ENCODE measurements at regions not wholly inside any gene's neighbourhood (a gene's known extent, or its start where the extent isn't known, plus 50 kb on each side); places are given as distances from the start of the nearest gene placed in this dataset.

- DNase-seq (ENCODE audit: low spot score): no peak
Observed at GRCh38 chr12:84676787-84677186, 235.8 kb downstream of the SLC6A15 start.

DNA sequence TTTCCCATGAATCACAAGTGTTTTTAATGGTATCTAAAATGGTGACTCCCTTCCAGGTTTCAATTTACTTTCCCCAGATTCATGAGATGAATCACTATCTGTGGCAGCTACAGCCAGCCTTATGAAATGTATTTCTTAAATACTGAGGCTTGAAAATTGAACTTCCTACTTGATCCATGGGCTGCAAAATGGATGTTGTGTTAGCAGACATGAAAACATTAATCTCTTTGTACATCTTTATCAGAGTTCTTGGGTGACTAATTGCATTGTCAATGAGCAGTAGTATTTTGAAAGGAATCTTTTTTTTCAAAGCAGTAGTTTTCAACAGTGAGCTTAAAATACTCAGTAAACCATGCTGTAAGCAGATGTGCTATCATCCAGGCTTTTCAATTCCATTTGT lies 250.8 kb downstream of the SLC6A15 start:
- no peak for DNase-seq (ENCODE audit: low spot score)

GRCh38 chr12:84660139-84660538 lies 252.5 kb downstream of the SLC6A15 start:
- DNase-seq (ENCODE audit: low spot score): no peak

- DNase-seq (ENCODE audit: low spot score): no peak
Observed at GRCh38 chr12:84658877-84659276, 253.7 kb downstream of the SLC6A15 start.

- no peak for DNase-seq (ENCODE audit: low spot score)
Observed at GRCh38 chr12:84656705-84657104, 255.9 kb downstream of the SLC6A15 start.

- no peak for DNase-seq (ENCODE audit: low spot score)
Observed at GRCh38 chr12:84653482-84653881, 259.1 kb downstream of the SLC6A15 start.

- no peak for DNase-seq (ENCODE audit: low spot score)
Observed at GRCh38 chr12:84648425-84648824, 264.2 kb downstream of the SLC6A15 start.

DNA sequence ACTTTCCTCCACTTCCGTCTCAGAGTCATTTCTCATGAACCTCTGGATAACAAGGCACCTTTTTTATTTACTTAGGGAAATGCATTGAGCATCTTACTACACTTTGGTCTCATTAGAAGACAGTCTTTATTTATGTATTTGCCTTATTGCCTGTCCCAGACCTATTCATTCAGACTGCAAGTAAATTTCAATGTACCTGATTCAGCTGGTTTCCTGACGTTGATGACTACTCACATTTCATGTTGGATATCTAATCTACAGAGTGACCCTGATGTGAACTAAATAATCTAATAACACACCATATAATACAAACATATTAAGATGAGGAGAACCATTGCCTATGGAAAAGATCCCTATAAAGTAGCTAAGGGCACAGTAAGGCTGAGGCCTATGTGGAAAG lies 267.7 kb downstream of the SLC6A15 start:
- DNase-seq (ENCODE audit: low spot score): no peak

GRCh38 chr12:84643993-84644392 lies 268.6 kb downstream of the SLC6A15 start:
- DNase-seq (ENCODE audit: low spot score): no peak

GRCh38 chr12:84641940-84642545 lies 270.6 kb downstream of the SLC6A15 start:
- DNase-seq (ENCODE audit: low spot score): no peak

GRCh38 chr12:84638811-84639368 lies 273.7 kb downstream of the SLC6A15 start:
- DNase-seq (ENCODE audit: low spot score): no peak

- DNase-seq (ENCODE audit: low spot score): no peak
Observed at GRCh38 chr12:84637926-84638325, 274.7 kb downstream of the SLC6A15 start.

GRCh38 chr12:84636801-84637290 lies 275.8 kb downstream of the SLC6A15 start:
- DNase-seq (ENCODE audit: low spot score): no peak

DNA sequence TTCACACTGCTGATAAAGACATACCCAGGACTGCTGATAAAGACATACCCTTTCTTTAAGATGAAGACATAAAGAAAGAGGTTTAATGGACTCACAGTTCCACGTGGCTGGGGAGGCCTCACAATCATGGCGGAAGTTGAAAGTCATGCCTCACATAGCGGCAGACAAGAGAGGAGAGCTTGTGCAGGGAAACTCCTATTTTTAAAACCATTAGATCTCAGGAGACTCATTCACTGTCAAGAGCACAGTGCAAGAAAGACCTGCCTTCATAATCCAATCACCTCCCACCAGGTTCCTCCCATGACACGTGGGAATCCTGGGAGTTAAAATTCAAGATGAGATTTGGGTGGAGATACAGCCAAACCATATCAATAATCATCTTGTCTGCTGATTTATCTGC lies 278.1 kb downstream of the SLC6A15 start:
- DNase-seq (ENCODE audit: low spot score): no peak

DNA sequence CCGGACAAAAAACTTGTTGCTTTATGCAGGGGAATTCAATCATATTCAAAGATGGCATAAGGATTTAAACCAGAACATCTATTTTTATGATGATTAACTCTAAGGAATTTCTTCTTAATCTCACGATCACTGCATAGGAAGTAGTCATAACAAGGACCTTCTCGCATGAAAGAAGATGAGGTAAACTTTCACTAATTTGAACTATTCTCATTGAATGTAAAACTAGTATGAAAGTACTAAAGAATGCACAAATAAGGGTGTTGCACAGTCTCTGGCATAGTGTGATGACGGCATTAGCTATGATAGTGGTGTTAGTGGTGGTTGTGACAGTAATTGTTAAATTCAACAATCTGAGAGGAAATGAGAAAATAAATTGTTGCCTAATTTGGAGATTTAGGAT lies 280.0 kb downstream of the SLC6A15 start:
- no peak for DNase-seq (ENCODE audit: low spot score)

DNA sequence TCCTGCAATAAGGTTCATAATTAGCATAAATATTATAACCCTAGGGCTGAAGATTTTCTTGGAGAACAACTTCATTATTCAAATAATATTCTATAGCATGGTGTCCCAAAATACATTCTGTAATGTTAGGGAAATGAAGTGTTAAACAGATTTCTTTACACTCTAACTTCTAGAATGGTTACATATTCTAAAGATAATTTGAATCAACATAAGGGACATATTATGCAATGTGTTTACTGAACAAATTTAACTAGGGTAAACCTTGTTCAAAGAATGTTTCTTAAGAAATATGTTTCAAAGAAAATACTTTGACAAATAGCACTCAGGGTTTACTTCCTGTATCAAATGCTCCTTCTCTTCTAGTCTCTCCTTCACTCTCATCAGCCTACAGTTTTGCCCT lies 281.6 kb downstream of the SLC6A15 start:
- no peak for DNase-seq (ENCODE audit: low spot score)

DNA sequence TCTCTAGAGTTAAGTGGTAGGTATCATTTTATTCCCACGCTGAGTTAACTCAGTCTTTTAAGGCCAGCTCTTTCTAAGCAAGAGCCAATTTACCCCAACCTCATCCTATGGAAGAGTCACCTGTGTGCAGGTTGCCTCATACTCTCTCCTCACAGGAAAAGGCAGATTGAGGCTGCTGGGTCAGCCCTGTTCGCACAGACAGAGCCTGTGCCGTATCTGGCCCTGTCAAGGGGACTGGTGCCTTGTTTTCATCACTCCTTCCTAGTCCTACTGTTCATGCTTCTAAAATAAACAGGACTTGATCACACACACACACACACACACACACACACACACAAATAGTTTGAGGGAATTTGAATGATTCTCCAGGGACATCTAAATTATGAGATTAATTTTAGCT lies 285.0 kb downstream of the SLC6A15 start:
- no peak for DNase-seq (ENCODE audit: low spot score)

GRCh38 chr12:84624601-84625000 lies 288.0 kb downstream of the SLC6A15 start:
- DNase-seq (ENCODE audit: low spot score): no peak

- DNase-seq (ENCODE audit: low spot score): no peak
Observed at GRCh38 chr12:84619053-84619571, 293.5 kb downstream of the SLC6A15 start.

DNA sequence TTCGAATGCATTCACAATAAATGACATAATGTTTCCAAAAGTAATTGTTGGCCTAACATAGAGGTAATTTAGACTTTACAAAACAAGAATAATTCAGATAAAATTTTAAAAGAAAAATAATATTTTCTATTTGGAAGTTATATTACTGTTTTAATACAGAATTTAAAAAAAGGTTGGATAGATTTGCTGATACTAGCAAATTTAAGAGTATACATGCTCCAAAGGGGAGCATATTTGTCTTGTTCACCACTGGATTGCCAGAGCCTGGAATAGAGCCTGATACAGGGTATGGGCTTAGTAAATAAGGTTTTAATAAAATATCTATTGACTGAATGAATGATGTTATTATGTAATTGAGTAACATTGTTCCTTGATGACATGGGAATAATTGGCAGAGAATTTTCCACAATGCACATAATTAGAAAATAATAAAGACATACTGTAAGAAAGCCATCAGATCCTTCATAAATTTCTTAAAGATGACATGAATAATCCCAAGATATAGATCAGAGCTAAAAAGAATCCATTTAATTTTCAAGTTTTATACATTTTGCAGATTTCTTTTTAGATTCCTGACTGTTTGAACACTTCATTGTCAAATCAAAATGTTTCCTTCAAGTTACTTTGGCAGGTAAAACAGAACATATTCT lies 305.3 kb downstream of the SLC6A15 start:
- DNase-seq (ENCODE audit: low spot score): no peak

DNA sequence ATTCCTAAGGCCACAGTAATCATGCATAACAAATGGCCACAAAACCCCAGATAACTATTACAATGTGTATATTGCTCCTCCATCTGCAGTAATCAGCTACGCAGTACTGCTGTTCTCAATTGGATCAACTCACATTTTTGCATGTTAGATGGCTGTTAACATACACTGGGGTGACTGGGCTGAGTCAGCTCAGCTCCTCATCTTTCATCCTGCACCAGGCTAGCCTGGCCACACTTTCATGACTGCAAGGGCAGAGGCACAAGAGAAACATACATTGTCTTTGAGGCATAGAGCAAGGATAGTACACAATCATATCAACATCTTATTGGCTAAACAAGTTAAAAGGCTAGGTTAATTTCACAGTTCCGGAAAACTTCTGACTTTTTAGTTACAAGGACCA lies 306.6 kb downstream of the SLC6A15 start:
- DNase-seq (ENCODE audit: low spot score): no peak

- no peak for DNase-seq (ENCODE audit: low spot score)
Observed at GRCh38 chr12:84604551-84604950, 308.0 kb downstream of the SLC6A15 start.

DNA sequence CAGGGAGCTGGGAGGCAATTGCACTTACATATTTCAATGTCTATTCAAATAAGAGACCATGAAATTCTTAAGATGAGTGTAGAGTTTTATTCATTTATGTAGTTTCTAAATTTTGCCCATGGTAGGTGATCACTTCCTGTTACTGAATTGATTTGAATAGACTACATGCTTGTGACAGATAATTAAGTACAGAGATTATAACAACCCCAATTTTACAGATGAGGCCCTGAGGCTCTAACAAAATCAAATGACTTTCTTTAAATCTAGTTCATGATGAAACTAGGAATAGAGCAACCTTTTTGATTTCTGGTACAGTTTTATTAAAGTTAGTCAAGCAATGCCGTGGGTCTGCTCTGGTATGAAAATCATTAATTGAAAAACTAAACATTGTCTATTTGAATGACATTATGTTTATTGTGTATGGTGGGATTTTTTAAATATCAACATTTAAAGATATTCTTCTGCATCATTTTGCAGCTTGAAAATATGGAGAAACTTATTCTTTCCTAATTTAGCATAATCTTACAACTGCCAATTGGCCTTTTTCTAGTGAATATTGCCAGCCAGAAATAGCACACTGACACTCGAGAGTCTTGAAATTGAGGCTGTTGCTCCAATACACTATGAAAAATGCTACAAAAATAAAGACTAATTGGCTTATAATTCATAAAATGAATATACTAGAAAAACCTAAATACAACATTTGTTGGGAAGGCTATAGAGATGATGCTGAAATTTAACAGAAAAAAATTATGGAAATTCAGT lies 308.9 kb downstream of the SLC6A15 start:
- DNase-seq (ENCODE audit: low spot score): no peak
